ENCODE measurements at regions not wholly inside any gene's neighbourhood (a gene's known extent, or its start where the extent isn't known, plus 50 kb on each side); places are given as distances from the start of the nearest gene placed in this dataset.

DNA sequence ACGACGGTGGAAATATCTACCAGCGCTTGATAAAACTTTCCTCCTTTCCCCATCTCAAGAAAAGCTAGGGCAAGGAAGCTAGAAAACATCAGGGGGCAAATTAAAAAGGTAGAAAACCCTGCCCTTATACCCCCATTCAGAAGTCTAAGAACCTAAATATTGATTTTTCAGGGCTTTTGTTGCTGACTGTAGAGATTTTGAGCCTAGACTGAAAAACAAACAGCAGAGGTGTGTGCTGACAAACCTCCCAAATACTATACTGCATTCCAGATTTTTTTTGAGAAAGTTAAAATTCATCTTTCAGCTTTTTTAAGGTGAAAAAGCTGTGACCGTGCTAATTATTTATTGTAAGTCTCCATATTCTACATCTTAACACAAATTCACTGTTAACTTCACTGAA lies 478.3 kb upstream of the SOX5 start (continued):
- TF ChIP-seq, protein P1, sequence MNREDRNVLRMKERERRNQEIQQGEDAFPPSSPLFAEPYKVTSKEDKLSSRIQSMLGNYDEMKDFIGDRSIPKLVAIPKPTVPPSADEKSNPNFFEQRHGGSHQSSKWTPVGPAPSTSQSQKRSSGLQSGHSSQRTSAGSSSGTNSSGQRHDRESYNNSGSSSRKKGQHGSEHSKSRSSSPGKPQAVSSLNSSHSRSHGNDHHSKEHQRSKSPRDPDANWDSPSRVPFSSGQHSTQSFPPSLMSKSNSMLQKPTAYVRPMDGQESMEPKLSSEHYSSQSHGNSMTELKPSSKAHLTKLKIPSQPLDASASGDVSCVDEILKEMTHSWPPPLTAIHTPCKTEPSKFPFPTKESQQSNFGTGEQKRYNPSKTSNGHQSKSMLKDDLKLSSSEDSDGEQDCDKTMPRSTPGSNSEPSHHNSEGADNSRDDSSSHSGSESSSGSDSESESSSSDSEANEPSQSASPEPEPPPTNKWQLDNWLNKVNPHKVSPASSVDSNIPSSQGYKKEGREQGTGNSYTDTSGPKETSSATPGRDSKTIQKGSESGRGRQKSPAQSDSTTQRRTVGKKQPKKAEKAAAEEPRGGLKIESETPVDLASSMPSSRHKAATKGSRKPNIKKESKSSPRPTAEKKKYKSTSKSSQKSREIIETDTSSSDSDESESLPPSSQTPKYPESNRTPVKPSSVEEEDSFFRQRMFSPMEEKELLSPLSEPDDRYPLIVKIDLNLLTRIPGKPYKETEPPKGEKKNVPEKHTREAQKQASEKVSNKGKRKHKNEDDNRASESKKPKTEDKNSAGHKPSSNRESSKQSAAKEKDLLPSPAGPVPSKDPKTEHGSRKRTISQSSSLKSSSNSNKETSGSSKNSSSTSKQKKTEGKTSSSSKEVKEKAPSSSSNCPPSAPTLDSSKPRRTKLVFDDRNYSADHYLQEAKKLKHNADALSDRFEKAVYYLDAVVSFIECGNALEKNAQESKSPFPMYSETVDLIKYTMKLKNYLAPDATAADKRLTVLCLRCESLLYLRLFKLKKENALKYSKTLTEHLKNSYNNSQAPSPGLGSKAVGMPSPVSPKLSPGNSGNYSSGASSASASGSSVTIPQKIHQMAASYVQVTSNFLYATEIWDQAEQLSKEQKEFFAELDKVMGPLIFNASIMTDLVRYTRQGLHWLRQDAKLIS (CRISPR knock-in tag; IDR thresholded peaks at IDR 0.05; ENCODE audit: borderline replicate concordance): no peak
- TF ChIP-seq, protein P2, sequence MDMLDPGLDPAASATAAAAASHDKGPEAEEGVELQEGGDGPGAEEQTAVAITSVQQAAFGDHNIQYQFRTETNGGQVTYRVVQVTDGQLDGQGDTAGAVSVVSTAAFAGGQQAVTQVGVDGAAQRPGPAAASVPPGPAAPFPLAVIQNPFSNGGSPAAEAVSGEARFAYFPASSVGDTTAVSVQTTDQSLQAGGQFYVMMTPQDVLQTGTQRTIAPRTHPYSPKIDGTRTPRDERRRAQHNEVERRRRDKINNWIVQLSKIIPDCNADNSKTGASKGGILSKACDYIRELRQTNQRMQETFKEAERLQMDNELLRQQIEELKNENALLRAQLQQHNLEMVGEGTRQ (CRISPR knock-in tag; IDR thresholded peaks at IDR 0.05): no peak
- no peak for TF ChIP-seq CREB1 (CRISPR knock-in tag; IDR thresholded peaks at IDR 0.05)
- no peak for TF ChIP-seq NR2C2 (CRISPR knock-in tag; IDR thresholded peaks at IDR 0.05)
- TF ChIP-seq, protein P3, sequence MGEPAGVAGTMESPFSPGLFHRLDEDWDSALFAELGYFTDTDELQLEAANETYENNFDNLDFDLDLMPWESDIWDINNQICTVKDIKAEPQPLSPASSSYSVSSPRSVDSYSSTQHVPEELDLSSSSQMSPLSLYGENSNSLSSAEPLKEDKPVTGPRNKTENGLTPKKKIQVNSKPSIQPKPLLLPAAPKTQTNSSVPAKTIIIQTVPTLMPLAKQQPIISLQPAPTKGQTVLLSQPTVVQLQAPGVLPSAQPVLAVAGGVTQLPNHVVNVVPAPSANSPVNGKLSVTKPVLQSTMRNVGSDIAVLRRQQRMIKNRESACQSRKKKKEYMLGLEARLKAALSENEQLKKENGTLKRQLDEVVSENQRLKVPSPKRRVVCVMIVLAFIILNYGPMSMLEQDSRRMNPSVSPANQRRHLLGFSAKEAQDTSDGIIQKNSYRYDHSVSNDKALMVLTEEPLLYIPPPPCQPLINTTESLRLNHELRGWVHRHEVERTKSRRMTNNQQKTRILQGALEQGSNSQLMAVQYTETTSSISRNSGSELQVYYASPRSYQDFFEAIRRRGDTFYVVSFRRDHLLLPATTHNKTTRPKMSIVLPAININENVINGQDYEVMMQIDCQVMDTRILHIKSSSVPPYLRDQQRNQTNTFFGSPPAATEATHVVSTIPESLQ (CRISPR knock-in tag; IDR thresholded peaks at IDR 0.05): no peak
- no peak for TF ChIP-seq ZNF671 (CRISPR knock-in tag; IDR thresholded peaks at IDR 0.05)
- TF ChIP-seq, protein P4, sequence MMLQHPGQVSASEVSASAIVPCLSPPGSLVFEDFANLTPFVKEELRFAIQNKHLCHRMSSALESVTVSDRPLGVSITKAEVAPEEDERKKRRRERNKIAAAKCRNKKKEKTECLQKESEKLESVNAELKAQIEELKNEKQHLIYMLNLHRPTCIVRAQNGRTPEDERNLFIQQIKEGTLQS (CRISPR knock-in tag; conservative IDR thresholded peaks at IDR 0.05): no peak
- TF ChIP-seq SMAD3 (CRISPR knock-in tag; IDR thresholded peaks at IDR 0.05; ENCODE audit: borderline replicate concordance): no peak
- no peak for TF ChIP-seq ZNF396 (CRISPR knock-in tag; IDR thresholded peaks at IDR 0.05; ENCODE audit: borderline replicate concordance)
- TF ChIP-seq, protein P5, sequence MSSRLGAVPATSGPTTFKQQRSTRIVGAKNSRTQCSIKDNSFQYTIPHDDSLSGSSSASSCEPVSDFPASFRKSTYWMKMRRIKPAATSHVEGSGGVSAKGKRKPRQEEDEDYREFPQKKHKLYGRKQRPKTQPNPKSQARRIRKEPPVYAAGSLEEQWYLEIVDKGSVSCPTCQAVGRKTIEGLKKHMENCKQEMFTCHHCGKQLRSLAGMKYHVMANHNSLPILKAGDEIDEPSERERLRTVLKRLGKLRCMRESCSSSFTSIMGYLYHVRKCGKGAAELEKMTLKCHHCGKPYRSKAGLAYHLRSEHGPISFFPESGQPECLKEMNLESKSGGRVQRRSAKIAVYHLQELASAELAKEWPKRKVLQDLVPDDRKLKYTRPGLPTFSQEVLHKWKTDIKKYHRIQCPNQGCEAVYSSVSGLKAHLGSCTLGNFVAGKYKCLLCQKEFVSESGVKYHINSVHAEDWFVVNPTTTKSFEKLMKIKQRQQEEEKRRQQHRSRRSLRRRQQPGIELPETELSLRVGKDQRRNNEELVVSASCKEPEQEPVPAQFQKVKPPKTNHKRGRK (CRISPR knock-in tag; IDR thresholded peaks at IDR 0.05; ENCODE audit: borderline replicate concordance): no peak
- TF ChIP-seq MXD4 (CRISPR knock-in tag; IDR thresholded peaks at IDR 0.05; ENCODE audit: borderline replicate concordance): no peak

DNA sequence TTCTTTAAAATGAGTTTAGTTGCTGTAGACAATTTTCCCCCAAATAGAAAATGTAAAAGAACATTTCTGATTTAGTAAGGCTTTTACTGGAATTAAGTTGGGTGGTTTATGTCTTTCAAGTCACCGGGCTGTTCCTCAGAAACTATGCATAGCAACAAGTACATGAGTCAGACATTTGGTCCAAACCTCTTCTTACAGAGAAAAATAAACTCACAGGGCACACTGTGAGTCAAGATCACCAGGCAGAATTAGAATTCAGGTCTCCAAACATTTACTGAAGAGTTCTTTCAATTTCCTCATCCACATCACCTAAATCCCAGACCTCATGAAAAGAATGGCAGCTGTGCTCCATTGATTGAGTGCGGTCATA lies 476.1 kb upstream of the SOX5 start:
- POLR2A ChIA-PET: no interaction called here
- Mint-ChIP-seq H3K36me3 (no peaks in the 10 kb centered on the region), H3K4me3 (no peak overlapping the region), H3K9me3 (peaks cover 9% of the 10 kb centered on the region; the same call in 1 of the 2 replicates), H3K27ac (no peak overlapping the region), H3K4me1 (peaks cover 15% of the 10 kb centered on the region), H3K27me3 (ENCODE audit: low read depth) (no peaks in the 10 kb centered on the region)
- no peak for DNase-seq (ENCODE audit: low spot score)
- CTCF ChIA-PET: no interaction called here
- ATAC-seq: no peak
- TF ChIP-seq EMX1 (CRISPR knock-in tag; IDR thresholded peaks at IDR 0.05) (no peak), ZNF263 (CRISPR knock-in tag; IDR thresholded peaks at IDR 0.05; ENCODE audit: low read depth) (no peak), CREB1 (CRISPR knock-in tag; IDR thresholded peaks at IDR 0.05) (no peak), TEAD1 (CRISPR knock-in tag; IDR thresholded peaks at IDR 0.05) (no peak), GTF2I (CRISPR knock-in tag; conservative IDR thresholded peaks at IDR 0.05) (no peak), NFATC4 (CRISPR knock-in tag; IDR thresholded peaks at IDR 0.05) (no peak), IRF2 (CRISPR knock-in tag; IDR thresholded peaks at IDR 0.05; ENCODE audit: borderline replicate concordance, low read depth) (no peak), TEAD4 (CRISPR knock-in tag; IDR thresholded peaks at IDR 0.05) (no peak)
- TF ChIP-seq, protein P6, sequence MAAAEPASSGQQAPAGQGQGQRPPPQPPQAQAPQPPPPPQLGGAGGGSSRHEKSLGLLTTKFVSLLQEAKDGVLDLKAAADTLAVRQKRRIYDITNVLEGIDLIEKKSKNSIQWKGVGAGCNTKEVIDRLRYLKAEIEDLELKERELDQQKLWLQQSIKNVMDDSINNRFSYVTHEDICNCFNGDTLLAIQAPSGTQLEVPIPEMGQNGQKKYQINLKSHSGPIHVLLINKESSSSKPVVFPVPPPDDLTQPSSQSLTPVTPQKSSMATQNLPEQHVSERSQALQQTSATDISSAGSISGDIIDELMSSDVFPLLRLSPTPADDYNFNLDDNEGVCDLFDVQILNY (CRISPR knock-in tag; IDR thresholded peaks at IDR 0.05): no peak
- TF ChIP-seq, protein P7, sequence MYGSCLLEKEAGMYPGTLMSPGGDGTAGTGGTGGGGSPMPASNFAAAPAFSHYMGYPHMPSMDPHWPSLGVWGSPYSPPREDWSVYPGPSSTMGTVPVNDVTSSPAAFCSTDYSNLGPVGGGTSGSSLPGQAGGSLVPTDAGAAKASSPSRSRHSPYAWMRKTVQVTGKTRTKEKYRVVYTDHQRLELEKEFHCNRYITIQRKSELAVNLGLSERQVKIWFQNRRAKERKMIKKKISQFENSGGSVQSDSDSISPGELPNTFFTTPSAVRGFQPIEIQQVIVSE (CRISPR knock-in tag; IDR thresholded peaks at IDR 0.05; ENCODE audit: borderline replicate concordance): no peak
- TF ChIP-seq, protein P1 (CRISPR knock-in tag; IDR thresholded peaks at IDR 0.05; ENCODE audit: borderline replicate concordance): no peak
- TF ChIP-seq, protein P2 (CRISPR knock-in tag; IDR thresholded peaks at IDR 0.05): no peak

All from WTC11 (cell line).